HG02970 (cell line): ENCODE measurements at regions not wholly inside any gene's neighbourhood (a gene's known extent, or its start where the extent isn't known, plus 50 kb on each side); places are given as distances from the start of the nearest gene placed in this dataset.
"Not testable (repeated sequence)": the region's sequence is repeated elsewhere in the genome, so short reads cannot be mapped to it uniquely, and the experiment has no call there.

ENCODE experiments used
- ATAC-seq: cut with Tn5 transposase; IDR thresholded peaks from one replicate; pipeline ENCODE4 v1.9.1; 2021; ENCODE audit warnings: mild to moderate bottlenecking, moderate library complexity, moderate number of reproducible peaks; ENCODE audit not compliant: unreplicated experiment, low FRiP score

GRCh38 chr4:31411565-31411964 is 691.4 kb downstream of the PCDH7 start:
- no peak for ATAC-seq

GRCh38 chr4:31415629-31416028 is 695.5 kb downstream of the PCDH7 start:
- no peak for ATAC-seq

GRCh38 chr4:31416498-31416897 is 696.3 kb downstream of the PCDH7 start:
- no peak for ATAC-seq

GRCh38 chr4:31417040-31417439 is 696.9 kb downstream of the PCDH7 start:
- no peak for ATAC-seq

- no peak for ATAC-seq
These were observed 701.8 kb downstream of the PCDH7 start for GRCh38 chr4:31422006-31422405.

- ATAC-seq, result no peak
These were observed 707.5 kb downstream of the PCDH7 start for GRCh38 chr4:31427691-31428090.

GRCh38 chr4:31442236-31442635 is 722.1 kb downstream of the PCDH7 start:
- ATAC-seq, result no peak

- no peak for ATAC-seq
These were observed 725.4 kb downstream of the PCDH7 start for GRCh38 chr4:31445526-31445925.

GRCh38 chr4:31455612-31456011 is 735.4 kb downstream of the PCDH7 start:
- no peak for ATAC-seq

GRCh38 chr4:31458813-31459212 is 738.6 kb downstream of the PCDH7 start:
- no peak for ATAC-seq

- no peak for ATAC-seq
These were observed 741.3 kb downstream of the PCDH7 start for GRCh38 chr4:31461421-31461820.

GRCh38 chr4:31467781-31468180 is 747.6 kb downstream of the PCDH7 start:
- ATAC-seq, result no peak

GRCh38 chr4:31474221-31474620 is 754.1 kb downstream of the PCDH7 start:
- no peak for ATAC-seq

- ATAC-seq, result no peak
These were observed 762.5 kb downstream of the PCDH7 start for GRCh38 chr4:31482691-31483090.

GRCh38 chr4:31499216-31499615 is 779.0 kb downstream of the PCDH7 start:
- not testable (repeated sequence) for ATAC-seq

GRCh38 chr4:31516520-31516919 is 796.4 kb downstream of the PCDH7 start:
- no peak for ATAC-seq

GRCh38 chr4:31518796-31519250 is 798.7 kb downstream of the PCDH7 start:
- ATAC-seq, result no peak

- ATAC-seq, result no peak
These were observed 810.4 kb downstream of the PCDH7 start for GRCh38 chr4:31530555-31530954.

- no peak for ATAC-seq
These were observed 818.7 kb downstream of the PCDH7 start for GRCh38 chr4:31538877-31539276.

GRCh38 chr4:31539284-31540069 is 819.3 kb downstream of the PCDH7 start:
- ATAC-seq, result no peak

- no peak for ATAC-seq
These were observed 825.2 kb downstream of the PCDH7 start for GRCh38 chr4:31545330-31545729.

GRCh38 chr4:31545755-31546154 is 825.6 kb downstream of the PCDH7 start:
- ATAC-seq, result no peak
